C4-2B (cell line): ENCODE measurements at regions not wholly inside any gene's neighbourhood (a gene's known extent, or its start where the extent isn't known, plus 50 kb on each side); places are given as distances from the start of the nearest gene placed in this dataset.

Experiments
- H3K27ac ChIP-seq: fragments of 450-650 bp; 2 replicates; pipeline ENCODE4 v1.5.1; 2017
- ZFX ChIP-seq: fragments of 450-650 bp; IDR thresholded peaks from 2 replicates; pipeline ENCODE4 v1.6.1; 2017
- TF ChIP-seq, protein P1 (sequence below): fragments of 450-650 bp; conservative IDR thresholded peaks from 2 replicates; pipeline ENCODE4 v1.5.1; 2017; ENCODE audit warnings: mild to moderate bottlenecking

DNA sequence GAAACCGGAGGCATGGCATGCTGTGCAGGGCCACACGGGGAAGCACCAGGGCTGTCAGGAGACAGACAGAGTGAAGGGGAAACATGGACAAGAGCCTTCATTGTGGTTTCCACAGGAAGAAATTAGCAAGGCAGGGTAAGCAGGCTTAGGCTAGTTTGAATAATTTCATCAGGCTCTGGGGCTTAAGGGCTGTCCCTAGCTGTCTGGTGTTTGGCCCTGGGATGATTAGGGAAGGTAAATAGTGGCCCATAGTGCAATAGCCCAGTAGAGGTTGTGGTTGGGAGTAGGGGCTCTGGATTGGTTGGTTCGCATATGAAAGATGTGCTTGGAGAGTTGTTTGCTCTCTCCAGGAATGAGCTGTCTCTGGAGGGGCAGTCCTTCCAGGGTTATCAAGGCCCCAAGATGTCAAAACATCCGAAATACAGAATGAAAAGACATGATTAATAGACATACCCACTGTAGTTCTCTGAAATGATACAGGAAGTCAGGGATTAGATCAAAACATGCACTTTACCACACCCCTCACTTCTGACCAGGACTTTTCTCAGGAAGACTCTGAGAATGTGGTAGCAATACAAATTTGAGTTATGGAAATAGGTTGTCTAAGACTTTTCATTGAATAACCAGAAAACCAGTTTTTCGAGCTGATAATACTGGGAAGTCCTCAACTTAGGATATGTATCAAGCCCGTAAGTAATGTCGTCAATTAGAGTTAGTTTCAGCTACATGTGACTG, 224.9 kb upstream of the NFE2L3 start:
- TF ChIP-seq, protein P1, sequence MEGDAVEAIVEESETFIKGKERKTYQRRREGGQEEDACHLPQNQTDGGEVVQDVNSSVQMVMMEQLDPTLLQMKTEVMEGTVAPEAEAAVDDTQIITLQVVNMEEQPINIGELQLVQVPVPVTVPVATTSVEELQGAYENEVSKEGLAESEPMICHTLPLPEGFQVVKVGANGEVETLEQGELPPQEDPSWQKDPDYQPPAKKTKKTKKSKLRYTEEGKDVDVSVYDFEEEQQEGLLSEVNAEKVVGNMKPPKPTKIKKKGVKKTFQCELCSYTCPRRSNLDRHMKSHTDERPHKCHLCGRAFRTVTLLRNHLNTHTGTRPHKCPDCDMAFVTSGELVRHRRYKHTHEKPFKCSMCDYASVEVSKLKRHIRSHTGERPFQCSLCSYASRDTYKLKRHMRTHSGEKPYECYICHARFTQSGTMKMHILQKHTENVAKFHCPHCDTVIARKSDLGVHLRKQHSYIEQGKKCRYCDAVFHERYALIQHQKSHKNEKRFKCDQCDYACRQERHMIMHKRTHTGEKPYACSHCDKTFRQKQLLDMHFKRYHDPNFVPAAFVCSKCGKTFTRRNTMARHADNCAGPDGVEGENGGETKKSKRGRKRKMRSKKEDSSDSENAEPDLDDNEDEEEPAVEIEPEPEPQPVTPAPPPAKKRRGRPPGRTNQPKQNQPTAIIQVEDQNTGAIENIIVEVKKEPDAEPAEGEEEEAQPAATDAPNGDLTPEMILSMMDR, result no peak
- no peak for TF ChIP-seq ZFX
- H3K27ac ChIP-seq, result no peak overlapping the region

DNA sequence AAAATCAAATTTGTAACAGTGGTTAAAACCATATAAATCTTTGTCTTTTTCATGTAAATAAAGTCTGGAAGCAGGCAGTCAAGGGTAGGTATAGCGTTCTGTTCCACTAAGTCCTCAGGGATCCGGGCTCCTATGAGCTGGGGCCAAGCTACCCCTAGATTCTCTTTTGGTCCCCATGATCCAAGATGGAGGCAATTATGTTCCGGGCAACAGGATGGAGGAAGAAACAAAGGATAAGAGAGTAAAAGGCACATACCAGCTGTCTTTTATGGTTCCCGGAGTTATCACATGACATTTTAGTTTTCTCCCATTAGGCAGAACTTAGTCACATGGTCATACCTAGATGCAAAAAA, 224.4 kb upstream of the NFE2L3 start:
- TF ChIP-seq ZFX, result no peak
- TF ChIP-seq, protein P1, result no peak
- no peak overlapping the region for H3K27ac ChIP-seq

DNA sequence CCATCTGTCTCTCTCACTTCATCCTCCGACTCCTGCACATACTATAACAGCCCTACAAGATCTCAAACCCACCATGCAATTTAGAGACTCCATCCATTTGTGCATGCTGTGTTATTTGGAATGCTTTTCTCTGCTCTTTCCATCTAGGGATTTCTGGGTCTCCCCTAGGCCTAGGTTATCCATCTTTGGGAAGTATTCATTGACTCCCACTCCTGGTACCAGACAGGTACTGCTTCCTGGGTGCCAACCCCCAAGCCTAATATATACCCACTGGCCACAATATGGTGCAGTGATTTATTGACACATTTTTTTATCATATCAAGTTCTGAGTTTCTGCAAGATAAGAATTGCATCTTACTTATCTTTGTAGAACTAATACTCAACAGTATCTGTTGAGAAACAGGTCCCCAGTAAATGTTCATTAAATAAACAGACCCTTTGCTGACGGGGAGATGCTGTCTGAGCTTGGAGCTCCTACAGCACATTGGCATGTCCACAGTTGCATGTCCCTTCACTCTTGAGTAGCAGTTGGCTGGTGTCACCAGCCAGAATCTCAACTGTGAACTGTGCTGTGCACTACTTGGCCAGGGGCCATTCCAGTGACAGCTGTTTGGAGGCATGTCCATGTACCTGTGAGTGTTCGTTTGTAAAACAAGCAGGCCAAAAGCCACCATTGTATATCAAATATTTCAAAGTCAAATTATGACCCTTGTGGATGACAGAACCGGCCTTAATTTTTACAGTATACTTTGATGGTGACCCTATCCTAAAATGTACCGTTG, 223.3 kb upstream of the NFE2L3 start:
- H3K27ac ChIP-seq, result no peak overlapping the region
- no peak for TF ChIP-seq ZFX
- TF ChIP-seq, protein P1, result no peak

DNA sequence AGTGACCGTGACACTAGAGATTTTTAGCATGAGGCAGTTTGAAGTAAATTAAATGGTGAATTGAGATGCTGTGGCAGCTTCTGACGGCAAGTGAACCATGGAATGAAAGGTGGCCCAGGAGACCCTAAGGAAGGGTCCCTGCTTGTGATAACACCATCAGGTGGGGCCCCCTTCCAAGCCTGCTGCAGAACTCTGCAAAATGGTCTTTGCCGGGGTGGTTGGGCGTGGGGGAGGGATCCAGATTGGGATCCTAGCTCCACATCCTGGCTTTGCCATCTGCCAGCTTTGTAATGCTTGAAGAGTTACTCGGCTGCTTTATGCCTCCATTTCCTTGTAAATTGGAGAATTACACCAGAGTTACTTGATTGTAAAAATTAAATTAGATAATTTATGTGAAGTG, 222.6 kb upstream of the NFE2L3 start:
- no peak overlapping the region for H3K27ac ChIP-seq
- TF ChIP-seq ZFX, result no peak
- TF ChIP-seq, protein P1, result no peak

DNA sequence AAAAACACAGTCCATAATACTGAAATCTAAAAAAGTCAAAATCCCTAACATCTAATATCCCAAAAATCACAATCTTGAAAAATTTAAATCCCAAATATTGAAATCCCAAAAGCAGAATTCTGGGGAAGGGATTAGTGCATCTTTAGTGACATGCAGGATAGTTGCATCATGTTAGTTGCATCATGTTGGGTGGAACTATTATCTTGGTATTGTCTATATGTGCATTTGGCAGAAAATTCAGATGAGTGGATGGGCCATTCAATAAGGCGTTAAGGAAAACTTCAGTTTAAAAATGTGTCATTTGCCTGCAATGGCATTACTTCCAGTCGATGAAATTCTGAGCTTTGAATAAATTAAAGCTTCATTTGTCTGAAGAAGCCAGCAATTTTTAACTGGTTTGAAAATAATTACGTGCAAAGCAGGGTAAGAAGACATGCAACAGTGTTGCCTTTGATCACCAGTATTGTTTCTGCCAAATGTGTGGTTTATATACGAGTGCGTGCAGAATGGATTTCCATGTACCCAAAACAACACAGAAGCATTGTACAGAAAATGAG, 221.4 kb upstream of the NFE2L3 start:
- TF ChIP-seq ZFX, result no peak
- TF ChIP-seq, protein P1, result no peak
- H3K27ac ChIP-seq, result no peak overlapping the region

DNA sequence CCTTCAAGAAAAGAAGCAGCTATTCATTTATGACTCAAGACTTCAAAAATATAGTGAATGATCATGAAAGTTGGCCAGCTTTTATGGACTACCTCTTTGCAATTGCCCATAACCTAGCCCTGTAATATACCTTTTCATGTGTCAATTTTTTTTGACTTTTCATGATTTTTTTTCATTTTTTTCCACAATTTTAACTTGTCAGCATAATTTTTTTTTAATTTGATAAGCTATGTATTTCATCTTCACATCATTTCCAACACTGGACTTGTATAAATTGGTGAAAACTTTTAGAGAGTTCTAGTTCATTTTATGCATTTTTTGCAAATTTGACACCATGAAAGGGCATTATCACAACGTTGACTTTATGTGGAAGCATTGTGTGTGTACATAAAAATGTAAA, 220.8 kb upstream of the NFE2L3 start:
- no peak overlapping the region for H3K27ac ChIP-seq
- no peak for TF ChIP-seq ZFX
- TF ChIP-seq, protein P1, result no peak

DNA sequence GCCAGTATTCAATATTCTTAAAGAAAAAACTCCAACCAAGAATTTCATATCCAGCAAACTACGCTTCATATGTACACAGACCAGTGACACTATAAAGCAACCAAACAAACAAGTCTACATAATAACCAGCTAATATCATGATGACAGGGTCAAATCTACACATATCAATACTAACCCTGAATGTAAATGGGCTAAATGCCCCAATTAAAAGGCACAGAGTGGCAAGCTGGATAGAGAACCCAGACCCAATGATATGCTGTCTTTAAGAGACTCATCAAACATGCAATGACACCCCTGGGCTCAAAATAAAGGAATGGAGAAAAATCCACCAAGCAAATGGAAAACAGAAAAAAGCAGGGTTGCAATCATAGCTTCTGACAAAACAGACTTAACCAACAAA, 218.1 kb upstream of the NFE2L3 start:
- TF ChIP-seq ZFX, result no peak
- TF ChIP-seq, protein P1, result no peak
- H3K27ac ChIP-seq, result no peak overlapping the region
